SHP77 treated with DMSO at 0.1 percent for 48 hours (cell line): ENCODE measurements at regions not wholly inside any gene's neighbourhood (a gene's known extent, or its start where the extent isn't known, plus 50 kb on each side); places are given as distances from the start of the nearest gene placed in this dataset.

Experiments used
- DNase-seq: peaks from one replicate; lab custom pipeline; 2025; lab: John Stamatoyannopoulos, UW

DNA sequence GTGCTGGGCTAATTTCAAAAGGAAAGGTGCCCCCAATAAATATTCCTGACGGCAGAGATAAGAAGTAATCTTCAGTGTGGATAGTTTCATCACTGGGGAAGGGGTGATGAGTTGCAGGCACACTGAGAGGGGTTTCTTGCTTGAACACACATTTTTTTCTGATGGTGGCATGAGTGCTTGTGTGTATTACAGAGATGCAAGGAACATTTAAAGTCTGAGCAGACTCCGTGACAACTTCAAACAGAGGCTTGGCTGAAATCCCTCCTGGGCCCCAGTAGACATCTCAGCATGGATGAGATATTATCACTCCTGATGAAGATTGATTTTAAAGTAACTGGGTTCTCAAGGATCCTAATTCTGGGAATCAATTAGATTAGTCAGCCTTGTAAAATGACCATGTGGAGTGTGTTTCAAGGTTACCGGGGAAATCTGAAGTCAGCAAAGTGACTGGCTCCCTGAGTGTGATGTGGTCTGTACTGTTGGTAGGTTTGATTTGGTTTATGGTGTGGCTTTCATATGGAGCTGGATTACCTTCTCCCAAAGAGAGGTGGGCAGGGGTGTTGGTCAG lies 435.8 kb upstream of the EEF2KMT start:
- DNase-seq, result no peak

DNA sequence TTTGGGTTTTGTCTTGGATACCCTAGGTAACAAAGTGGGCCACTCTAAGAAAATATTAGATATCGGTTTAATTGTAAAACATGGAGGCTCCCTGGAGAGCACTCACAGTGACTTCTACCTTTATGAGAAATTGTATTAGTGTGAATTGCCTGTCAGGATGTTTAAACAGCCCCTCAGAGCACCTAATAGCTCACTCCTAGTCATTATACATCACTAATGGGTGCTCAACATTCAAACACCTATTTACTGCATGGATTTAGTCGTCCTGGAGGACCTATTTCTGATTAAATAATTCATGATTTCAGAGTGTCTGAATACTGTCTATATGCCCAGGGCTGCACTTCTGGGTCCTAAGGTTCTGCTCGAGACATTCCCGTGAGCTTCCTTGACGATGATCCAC lies 430.2 kb upstream of the EEF2KMT start:
- no peak for DNase-seq

DNA sequence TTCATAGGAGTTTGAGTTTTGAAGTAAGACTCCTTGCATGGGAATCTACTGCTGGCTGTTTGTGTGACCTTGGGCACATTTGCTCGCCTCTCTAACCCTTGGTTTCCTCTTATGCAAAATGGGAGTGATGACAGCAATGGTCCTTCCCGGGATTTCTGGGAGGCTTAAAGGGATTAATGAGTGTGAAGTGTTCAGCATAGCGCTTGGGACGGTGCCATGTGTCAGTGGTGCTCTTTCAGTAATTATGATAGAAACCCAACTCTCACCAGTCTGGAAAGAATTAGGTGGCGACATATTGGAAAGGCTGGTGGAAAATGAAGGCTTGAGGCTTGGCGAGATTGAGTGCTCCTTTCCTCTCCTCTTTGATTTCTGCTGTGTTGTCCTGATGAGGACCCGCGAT lies 429.2 kb upstream of the EEF2KMT start:
- no peak for DNase-seq

DNA sequence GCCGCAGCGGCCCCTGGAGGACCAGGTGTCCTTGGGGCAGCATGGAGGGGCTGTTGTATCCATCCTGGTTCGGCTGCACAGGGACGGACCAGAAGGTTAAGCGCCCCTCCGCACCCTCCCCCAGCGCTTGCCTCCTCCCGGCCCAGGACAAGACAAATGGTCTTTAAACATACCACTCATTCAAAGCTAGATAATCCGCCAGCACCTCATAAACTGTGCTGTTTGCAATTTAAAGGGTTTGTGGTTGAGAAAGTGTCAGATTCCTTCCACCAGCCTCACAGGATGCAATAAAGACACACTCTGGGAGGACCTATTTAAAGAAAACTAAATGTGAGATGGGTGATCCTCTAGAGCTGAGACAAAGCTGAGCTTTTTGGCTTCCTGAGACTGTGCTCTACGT lies 426.2 kb upstream of the EEF2KMT start:
- no peak for DNase-seq

DNA sequence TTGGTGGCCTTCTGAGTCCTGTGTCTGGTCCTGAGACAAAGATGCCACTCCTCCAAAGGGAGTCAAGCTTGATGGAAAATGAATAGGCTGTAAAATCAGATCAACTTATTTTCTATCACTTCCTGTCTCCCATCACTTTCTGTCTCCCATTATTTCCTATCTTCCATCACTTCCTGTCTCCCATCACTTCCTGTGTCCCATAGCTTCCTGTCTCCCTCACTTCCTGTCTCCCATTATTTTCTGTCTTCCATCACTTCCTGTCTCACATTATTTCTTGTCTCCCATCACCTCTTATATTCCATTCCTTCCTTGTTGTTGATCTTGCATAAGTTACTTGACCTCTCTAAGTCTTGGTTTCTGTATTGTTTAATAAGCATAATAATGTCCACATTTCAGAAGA lies 418.5 kb upstream of the EEF2KMT start:
- DNase-seq, result no peak

DNA sequence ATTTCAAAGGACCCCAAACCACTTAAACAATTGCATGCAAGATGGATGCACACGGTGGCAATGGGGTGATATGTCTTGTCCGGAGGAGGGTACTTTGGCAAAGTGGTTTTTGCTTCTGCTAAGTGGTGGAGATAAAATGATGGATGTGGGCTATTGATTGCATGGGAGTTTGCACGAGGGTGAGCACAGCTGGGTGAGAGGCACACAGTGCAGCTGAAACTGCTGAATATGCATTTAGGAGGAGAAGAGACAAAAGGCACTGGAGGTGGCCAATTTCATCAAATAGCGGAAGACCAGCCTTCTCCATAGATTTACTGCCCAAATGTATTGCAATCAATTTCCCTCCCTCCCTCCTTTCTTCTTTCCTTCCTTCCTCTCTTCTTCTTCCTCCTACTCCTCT lies 414.4 kb upstream of the EEF2KMT start:
- no peak for DNase-seq

DNA sequence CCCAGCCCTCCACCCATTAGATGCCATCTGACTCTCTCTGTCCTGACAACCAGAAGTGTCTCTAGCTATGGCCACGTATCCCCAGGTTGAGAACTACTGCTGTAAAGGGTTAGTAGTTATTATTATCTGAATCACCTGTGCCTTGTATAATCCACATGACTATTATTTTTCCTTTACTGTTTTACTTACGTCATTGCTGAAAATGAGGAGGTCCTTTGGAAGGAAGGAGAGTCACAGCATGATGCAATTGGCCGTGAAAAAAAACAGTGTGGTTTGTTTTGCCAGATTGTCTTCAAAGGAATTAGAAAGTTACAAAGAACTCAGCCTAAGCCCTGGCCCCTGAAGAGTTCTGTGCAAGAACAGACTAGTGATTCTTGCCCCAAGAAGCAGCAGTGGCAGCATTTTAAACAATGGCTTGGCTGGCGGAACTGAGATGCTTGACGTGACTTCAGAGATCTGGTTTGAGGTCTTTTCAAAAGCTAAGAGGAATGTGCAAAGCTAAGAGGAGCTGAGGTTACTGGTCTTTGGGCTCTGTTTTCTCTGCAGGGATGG lies 413.3 kb upstream of the EEF2KMT start:
- DNase-seq, result no peak

DNA sequence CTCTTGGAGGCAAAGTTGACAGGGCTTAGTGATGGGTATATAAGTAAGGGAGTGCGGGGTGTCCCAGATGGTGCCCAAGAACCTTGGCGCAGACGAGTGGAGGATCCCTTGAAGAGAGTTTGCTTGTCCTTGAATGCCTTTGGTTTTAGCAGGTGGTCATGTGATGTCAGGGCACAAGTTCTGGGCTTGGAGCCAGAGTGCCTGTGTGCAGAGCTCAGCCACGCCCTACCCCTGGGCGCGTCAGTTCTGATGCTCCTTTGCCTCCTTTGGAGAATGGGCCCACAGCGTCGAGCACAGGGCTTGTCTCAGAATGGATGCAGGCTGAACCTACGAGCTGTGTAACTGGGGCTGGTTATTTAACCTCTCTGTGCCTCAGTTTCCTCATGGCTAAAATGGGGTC lies 412.2 kb upstream of the EEF2KMT start:
- no peak for DNase-seq

DNA sequence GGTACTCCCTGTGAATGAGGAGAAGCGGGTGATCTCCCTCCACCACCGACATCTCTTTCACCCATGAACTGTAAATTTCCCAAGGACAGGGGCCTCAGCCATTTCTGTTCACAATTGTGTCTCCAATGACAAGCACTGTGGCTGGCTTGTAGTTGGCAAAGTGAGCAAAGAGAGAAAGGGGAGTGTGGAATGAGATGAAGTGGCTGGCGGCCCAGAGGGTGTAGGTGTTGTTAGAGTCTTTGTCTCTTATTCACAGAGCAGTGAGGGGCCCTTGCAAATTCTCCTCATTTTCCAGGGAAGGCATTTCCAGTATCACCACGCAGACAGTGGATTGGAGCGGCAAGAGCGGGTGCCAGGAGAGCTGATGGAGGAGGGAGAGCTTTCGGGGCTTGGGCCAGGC lies 411.7 kb upstream of the EEF2KMT start:
- no peak for DNase-seq

DNA sequence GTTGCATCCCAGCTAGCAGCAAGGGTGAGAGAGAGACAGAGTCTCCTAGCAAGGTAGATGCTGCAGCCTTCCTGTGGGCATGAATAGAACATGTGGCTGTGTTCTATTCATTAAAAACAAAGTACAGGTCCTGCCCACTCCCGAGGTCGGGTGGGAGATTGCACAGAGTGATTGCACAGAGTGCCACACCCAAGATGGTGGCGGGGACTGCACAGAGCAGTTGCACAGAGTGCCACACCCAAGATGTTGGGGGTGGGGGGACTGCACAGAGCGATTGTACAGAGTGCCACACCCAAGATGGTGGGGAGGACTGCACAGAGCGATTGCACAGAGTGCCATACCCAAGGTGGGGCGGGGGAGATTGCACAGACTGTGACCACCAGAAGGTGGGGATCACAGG lies 410.8 kb upstream of the EEF2KMT start:
- no peak for DNase-seq

DNA sequence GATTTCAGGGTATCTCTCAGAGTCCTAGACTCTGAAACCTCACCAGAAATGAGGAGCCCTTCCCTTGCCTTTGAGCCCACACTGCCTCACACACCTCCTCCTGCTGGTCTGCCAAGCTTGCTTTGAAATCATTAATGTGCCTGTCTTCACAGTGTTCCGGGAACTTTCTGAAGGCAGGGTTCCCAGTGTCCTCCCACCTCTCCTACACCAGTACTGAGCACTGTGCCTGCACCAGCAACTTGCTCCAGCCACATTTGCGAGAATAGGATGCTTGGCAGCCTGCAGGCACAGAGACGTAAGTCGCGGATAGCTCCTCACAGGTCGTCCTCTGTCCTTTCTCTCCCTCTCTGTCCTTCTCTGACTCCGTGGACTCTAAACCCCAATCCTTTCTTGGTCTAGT lies 408.4 kb upstream of the EEF2KMT start:
- DNase-seq, result no peak

DNA sequence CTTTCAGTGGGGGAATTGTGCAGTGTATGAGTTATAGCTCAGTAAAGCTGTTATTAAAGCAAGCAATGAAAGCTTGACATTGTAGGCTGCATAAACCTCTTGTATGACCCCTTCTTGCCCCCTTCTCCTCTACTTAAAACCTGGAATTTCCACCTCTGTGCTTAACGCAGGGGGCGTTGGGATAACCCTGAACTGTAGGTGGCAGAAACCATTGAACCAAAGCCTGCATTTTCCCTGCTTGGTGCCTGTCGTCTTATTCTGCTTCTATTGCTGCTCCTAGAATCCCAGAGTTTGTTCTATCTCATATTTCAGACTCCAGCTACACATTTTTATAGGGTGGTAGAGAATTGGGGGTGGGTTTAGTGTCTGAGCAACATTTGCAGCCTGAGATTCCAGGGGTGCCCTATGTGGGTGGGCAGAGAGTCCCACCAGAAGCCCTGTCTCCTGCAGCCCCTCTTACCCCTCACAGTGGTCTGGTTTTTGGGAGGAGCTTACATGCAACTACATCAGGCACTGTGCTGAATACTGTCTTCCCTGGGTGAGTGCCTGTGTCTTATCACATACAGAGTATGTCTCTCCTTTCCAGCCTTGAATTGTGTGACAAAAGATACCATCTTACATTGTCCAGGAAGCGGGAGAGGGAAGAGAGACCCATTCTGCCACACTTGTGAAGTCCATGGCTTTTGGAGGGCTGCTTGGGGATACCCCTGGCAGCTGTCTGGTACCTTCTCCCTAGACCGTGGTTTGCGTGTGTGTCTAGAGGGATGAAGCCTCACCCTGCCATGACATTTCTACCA lies 407.7 kb upstream of the EEF2KMT start:
- DNase-seq, result no peak

DNA sequence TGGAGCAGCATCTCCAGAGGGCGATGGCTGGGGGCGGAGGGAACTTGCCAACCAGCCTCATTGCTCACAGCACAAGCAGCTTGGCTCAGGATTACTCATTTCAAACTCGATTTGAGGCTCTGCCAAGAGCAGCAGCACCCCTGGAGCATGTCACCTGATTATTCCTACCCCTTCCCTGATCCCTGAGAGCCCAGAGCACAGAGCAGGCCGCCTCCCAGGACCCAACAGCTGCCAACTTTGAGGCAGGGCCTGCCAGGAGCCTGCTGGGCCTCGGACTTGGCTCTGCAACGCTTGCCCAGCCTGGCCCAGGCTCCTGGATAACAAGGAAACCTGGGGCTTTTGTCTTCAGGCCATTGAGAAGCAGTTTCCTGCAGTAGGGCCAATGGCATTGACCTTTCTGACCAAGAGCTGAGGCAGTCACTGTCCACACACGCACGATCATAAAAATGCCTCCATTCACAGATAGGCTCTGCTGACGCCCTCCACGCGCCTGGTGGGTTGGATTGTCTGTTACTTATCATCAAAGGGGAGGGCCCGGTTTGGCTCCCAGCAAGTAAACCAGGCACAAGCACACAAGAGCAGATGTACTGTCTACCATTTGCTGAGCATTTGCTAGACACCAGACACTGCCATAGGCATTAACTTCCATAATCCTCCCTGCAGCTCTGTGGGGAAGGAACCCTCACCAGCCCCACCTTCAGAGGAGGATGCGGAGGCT lies 406.6 kb upstream of the EEF2KMT start:
- DNase-seq, result no peak

DNA sequence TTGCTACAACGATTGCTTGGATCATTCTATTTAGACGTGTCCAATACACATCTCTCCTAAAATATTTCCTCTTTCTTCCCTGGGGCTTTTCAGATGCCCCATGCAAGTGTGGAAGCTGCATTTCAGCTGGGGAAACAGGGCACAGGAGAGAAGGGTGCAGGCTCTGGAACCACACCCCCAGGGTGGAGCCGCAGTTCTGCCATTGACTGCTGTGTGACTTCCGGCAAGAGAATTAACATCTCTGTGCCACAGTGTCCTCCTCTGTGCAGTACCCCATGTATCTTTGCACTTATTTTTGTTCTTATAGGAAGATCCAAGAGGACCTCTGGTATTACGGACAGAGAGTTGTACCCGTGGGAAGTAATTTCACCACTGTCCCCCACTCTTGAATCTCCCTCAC lies 405.3 kb upstream of the EEF2KMT start:
- DNase-seq, result no peak

DNA sequence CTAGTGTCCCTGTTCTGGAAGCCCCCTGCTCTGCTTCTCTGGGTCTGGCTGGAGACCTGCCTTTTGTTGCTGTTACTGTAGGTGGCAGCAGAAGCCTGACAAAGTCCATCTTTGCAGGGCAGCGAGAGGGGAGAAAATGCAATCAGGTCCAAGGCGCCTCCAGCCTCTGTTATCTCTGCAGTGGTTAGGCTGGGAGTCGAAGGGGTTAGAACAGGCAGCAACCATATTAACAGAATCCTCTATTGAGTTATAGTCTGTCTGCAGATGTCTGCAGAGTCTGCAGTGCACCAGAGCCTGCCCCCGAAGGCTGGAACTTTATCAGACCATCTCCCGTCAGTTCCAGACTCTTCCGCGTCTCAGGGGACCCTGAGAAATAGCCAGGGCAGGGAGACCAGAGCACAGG lies 404.9 kb upstream of the EEF2KMT start:
- no peak for DNase-seq

DNA sequence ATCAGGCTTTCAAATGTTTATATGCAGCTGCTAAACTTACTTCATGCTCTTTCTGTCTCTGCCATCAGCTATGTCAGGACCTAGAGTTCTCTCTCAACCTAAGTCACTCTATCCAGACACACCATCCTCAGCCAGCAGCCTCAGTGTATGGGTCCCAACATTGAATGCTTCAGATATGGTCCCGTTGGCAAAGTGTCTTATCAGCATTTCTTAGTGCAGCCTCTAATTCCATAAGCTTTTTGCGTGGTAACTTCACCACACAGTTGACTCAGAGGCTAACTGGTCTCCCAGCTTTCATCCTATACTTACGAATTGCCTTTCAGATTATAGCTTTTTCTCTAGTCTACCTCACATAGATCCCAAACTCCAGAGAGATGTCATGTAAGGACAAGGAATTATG lies 402.9 kb upstream of the EEF2KMT start:
- no peak for DNase-seq

DNA sequence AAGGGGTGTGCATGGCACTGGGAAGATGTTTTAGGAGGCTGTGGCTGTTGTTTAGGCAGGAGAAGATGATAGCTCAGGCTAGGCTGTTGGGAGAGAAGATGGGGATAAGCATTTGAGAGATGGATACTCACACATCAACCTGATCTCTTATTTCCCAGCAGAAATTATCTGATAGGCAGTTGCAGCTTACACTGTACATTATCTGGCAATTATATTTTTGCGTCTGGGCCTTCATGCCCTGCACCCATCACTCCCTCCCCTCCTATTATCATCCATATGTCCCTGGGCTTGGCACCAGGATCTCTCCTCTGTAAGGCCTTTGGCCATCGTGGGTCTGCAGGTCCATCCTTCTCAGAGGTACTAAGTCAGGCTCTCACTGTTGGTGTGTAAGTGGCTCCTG lies 401.0 kb upstream of the EEF2KMT start:
- DNase-seq, result no peak

DNA sequence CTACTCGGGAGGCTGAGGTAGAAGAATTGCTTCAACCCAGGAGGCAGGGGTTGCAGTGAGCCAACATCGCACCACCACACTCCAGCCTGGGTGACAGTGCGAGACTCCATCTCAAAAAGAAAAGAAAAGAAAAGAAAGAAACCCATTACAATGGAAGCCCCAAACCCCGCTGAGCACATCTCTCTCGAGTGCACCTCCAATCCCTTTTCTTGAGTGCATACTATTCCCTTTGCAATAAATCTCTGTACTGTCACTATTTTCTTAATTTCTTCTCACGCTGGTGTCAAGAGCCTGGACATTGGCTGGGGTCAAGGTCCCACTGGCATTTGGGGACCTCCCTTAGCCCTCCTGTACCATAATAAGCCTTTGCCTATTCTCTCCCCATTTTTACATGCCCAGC lies 398.4 kb upstream of the EEF2KMT start:
- no peak for DNase-seq

DNA sequence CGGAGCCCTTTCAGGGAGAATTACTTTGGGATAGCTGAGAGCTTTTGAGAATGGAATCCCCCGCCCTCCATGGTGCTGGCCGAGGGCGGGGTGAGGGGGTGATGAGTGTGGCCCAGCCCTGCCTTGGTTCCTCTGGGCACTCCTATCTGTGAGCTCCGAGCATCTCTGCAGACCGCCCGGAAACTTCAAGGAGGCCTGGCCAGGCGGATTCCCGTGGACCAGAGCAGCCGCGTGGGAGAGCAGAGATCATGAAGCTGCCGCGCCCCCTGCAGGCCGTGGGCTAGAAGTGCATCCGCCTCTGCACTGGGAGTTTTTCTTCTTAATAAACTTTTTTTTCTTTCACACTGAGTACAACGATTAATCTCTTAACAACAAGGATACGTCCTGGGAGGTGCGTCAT lies 392.9 kb upstream of the EEF2KMT start:
- no peak for DNase-seq

DNA sequence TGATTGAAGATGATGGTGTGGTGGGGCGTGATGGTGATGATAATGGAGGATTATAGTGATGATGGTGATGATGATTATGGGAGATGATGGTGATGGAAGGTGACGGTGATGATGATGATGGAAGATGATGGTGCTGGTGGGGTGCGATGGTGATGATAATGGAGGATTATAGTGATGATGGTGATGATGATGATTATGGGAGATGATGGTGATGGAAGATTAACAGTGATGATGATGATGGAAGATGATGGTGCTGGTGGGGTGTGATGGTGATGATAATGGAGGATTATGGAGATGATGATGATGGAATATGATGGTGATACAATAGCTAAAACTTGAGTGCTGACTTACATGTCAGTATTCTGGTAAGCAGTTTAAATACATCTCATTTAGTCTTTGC lies 391.0 kb upstream of the EEF2KMT start:
- no peak for DNase-seq

DNA sequence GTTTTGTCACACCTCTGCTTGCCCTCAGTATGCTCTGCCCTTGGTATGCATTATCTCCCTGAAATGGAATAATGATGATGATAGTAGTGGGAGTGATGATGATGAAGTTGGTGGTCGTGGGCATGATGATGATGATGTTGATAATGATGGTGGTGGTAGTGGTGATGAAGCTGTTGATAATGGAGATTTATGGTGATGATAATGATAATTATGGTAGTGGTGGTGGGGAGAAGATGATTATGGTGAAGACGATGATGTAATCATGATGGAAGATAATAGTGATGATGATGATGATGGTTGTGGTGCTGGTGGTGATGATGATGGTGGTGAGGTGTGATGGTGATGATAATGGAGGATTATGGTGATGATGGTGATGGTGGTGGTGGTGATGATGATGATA lies 390.1 kb upstream of the EEF2KMT start:
- no peak for DNase-seq

DNA sequence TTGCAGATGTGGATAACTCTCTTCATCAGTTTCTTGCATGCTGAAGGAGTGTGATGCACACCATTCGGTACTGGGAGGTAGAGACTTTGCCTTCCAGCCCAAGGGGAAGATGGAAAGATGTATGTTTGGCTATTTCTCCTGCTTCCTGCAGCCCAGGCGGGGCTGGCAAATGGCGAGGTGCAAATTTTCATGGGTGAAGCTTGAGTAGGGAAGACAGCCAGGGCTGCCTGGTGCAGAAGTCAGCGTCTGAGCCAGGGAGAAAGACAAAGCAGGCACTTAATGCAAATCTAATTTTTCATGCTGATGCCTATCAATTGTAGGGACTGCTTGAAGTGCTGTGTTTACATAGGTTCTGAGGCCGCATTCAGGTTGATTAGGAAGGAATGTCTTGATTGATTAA lies 384.7 kb upstream of the EEF2KMT start:
- DNase-seq, result no peak
